Inflammatory macrophage (primary cell): ENCODE measurements at regions not wholly inside any gene's neighbourhood (a gene's known extent, or its start where the extent isn't known, plus 50 kb on each side); places are given as distances from the start of the nearest gene placed in this dataset.

Experiments used
- DNase-seq, 2 donors: peaks; one replicate each; pipeline ENCODE4 v3.0.0-alpha.2; 2020 to 2022

DNA sequence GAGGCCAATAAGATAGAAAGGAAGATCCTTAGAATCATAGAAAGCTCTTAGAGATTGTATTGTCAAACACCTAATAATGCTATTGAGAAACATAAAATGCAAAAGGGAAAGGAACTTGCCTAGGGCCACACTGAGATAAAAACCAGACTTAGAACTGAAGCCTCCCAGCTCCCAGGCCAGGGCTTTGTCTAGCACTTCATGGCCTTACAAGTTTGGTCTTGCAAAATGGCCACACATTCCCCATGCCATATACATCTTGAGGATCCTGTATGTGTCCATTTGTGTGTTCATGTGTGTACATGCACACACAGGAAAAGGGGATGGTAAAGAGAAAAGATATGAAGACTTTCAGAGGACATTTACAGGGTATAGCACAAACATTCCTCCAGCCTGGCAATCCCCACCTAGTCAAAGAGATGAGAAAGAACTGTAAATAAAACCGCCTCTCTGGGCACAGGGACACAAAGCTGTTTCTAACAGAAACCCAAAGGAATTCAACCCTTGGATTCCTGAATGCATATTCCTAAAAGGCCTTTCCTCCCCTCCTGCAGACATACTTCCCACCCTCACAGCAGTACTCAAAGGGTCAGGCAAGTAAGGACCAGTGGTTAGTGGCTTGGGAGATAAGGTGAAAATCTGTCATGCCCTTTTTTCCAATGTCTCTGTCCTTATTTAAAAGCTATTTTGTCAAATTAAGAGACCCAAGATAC is 99.7 kb upstream of the KLHL29 start:
- no peak for DNase-seq

DNA sequence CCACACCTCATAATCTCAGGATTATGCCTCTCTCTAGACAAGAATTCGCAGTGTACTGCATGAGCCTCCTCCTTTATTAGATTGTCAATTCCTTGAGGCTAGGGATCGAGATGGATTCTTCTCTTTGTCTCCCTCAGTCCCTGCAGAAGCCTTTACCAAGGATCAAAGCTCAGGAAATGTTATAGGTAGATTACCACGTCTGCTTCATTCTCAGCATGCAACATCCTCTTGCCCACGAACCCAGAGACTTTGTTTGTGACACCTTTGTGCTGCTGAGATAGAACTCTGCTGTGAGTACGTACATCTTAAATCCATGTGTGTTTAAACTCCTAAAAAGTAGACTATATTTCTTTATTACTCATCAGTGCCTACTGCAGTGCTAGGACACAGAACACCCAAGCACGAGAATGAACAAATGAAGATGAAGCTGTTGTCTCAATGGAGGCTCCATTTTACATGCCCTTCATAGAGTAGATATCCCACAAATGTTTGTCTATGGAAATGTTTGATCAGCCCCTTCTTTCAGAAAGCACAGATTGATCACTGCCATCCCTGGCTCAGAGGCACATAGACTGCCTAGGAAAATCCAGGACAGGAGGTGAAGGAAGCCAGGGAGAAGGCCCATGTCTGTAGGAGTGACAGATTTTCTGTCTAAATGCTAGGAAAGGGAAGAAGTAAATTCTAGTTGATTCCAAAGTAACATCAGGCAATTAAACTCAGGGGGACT is 98.8 kb upstream of the KLHL29 start:
- no peak for DNase-seq

DNA sequence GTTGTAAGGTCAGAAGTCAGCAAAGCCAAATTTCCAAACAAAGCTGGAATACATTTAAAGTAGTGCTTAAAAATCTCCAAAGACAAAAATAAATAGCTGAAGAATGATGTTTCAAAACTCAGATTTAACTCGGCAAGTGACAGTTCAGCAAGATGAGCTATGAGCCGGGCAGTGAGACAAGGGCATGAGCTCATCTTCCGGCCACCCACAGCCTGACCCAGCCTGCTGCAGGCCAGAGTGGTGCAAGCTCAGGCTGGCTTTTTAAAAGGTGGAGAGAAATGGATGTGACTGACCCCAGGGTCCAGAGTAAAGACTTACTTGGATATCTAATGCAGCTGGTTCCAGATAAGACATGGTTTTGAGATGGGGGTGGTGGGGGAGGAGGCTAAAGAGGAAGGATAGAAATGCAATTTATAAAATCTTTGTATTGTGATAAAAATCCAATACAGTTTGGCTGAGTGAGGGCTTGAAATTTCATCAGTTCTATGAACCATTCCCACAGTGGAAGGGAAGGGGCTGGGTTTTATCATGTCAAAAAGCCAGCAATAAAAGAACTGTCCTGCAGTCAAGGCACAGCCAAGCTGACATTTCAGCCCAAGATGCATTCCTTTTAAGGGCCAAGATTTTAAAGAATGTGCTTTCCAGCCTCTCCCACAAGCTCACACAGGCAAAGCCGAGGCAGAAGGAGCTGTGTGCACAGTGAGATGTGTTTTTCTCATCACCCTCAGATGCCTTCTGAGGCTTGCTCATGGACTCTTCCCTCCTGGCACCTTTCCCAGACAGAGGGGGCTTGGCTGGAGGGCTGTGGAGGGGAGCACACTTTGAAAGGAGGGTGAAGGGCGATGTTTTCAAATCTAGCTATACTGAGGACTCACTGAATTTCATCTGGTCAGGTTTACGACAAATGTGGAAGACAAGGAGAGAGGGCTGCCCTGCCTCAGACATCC is 97.9 kb upstream of the KLHL29 start:
- DNase-seq, result no peak

DNA sequence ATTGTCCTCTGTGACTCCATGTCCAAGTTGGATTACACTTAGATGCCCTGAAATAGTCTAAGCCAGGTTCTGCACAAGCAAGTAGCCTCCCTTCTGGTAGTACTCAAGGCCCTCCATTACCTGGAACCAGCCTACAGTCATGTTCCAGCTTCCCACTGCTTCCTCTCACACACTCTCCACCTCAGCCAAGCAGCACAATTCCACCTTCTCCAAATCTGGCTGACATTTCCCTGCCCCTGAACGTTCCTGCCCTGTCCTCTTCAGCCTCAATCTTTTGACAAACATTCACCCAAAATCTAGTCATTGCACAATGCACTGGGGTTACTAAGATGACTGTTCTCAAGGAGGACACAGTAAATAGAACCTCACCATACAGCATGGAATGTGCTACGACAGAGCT is 95.3 kb upstream of the KLHL29 start:
- no peak for DNase-seq

DNA sequence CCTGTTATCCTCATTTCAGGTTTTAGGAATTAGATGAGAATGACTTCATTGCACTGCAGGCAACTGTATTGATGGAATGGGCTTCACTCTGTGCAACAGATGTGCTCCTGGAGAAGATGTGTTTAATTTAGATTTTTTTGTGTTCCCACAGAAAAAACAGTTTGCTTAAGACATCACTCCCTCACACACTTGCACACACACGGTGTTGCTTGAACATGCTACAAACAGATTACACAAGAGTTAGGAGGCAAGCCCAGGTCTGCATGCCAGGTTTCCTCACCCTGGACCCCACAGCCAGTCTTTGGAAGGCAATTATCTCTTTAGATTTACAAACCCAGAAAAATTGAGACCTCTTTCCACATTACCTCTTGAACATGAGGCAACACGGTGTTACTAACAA is 93.7 kb upstream of the KLHL29 start:
- DNase-seq, result no peak

DNA sequence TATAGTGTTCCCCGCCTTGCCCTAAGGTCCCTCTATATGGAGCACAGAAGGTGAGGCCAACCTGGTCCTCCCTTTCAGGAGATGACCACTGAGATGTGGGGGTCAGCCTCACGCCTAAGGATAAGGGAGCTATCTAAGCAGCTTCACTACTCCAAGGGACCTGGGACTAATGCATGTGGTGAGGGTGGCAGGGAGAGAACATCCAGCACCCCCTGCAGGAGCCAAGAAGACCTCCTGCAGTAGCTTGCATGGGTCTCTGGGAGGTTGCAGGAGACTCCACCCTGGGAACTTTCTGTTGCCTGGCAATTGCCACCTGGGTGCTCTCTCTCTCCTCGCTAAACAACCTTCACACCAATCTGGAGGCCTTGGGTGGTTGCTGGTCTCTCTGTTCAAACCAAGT is 93.0 kb upstream of the KLHL29 start:
- DNase-seq, result no peak

DNA sequence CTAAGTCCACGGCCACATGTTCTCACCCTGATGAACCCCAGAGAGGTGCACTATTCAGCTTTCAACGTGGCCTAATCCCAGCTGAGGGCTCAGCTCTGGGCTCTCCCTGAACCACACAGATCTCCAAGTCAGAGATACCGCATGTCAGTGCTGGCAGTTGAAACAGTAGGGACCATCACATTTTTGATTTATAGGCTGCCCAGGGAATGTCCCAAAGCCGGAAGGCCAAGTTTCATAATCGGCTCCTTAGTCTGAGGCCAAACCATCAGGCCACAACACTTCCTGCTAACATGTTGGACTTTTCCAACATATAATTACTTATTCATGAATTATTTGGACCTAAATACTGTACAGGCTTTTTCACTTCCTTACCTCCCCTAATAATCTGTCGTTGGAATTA is 91.9 kb upstream of the KLHL29 start:
- no peak for DNase-seq

DNA sequence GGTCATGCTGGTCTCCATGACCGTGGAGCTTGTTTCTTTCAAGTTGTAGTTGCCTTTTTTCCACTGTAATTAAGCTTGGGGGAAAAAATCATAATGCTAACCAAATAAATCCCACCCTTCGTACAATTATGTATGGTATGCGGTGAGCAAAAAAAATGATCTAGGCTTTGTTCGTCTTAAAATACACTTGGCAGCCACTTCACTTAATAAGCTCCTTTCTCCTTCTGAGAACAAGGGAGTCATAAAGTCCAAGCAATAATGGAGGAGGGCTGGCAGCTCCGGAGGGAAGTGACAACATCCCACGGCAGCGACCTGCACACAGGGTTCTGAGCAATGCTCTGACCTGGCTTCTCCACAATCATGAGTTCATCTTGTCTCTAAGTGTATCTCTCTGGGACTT is 91.2 kb upstream of the KLHL29 start:
- no peak for DNase-seq

DNA sequence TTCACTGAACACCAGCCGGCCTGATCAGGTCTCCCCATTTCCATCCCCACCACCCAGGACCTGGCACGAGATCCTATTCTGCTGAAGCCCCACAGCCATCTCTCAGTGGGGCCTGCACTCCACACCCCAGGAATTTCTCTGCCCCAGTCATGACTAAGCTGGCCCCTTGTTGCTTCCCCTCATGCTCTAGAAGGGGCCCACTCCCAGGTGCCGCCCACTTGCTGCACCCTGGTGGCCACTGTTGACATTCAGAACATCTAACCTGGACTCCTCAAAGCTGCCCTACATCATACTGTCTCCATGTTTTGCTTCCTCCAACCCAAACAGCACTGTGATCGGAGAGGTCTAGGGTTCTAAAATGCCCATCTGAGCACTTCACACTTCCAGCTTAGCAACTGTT is 90.7 kb upstream of the KLHL29 start:
- DNase-seq, result no peak

DNA sequence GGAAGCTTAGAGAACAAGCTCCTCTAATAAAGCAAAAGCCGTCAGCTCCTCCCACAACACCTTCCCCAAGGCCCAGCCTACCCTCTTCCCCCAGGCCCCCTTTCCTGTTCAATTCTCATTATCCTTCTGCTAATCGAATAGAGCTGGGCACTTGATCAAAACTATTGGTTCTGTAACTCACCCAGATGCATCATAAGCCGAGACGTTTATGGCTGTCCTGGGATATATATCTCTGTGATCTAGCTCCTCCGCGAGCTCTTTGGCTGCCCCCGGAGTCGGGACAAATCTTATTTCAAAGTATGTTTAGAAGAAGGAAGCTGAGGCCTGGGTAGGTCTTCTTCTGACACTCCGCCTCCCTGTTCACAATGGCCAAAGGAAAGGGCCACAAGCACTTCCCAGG is 88.3 kb upstream of the KLHL29 start:
- no peak for DNase-seq

DNA sequence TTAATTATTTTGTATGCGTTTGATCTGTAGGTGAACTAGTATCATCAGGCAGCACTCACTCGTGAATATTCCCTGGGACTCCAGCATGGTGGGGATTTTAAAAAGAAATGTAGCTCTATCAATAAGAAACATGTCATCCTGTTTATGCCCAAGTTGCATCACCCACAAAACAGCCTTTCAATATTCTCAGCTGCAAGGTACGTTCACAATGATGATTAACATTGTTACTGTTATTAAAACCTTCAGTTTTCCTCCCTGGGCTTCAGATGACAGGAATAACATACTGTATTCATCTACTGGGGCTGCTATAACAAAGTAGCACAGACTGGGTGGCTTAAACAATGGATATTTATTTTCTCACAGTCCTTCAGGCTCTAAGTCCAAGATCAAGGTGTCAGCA is 87.9 kb upstream of the KLHL29 start:
- no peak for DNase-seq

DNA sequence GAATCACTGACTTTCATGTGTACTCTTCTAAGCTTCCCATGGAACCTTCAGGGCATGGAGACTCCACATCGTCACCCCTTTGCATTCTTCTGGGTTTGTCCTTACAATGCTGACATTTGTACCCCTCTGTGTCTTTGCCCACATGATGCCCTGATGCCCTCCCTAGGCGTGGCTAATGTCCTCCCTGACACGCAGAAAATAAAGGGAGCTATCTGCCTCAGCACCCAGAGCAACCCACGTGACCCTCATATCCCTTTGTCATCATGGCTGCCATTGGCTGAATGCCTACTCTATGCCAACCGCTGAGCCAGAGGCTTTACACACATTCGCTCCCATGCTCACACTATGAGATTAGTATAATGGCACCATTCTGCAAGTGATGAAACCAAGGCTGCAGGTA is 86.4 kb upstream of the KLHL29 start:
- no peak for DNase-seq

DNA sequence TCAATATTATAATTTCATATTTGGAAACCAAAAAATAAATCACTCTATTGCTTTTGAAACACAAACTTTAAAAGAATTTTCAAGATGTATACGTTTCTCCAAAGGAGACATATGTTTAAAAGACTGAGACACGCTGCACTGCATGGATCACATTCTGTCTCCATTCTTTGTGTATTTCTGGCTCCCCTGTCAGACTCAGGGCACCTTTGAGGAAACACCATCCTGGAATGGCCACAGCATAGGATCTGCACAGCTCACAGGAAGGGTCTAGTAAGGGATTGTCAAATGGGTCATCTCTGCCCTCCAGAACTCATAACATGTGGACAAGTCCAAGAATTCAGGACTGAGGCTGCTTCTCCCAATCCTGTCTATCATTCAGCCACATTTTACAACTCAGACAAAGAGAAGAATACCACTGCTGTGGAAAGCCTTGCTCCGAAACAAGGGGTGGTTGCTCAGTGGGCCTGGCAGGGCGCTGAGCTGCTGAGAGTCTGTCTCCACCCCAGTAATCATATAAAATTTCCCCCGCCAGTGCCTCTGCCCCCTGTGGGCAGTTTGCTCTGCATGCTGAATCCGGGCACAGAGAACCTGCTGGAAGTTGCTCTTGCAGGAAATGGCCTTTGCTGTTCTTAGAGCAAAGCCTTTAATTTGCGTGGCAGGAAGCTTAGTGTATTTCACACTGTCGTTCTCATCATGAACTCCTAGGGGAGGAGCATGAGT is 85.3 kb upstream of the KLHL29 start:
- DNase-seq, result no peak

DNA sequence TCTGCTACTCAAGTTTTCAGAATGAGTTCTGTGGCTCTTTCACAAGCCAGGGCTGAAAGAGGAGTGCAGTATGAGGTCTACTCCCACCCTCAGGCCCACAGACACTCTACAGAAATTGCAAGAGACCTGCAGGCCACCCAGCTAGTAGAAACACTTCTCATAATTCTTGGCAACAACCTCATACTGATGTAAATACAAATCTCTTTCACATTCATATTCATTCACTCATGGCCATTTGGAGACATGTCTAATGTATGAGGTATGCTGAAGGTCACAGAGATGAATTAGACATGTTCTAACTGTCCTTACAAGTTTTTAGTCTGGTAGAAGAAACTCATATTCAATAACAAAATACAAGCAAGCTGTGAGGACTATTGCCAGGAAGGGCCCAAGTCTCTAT is 83.8 kb upstream of the KLHL29 start:
- DNase-seq, result no peak

DNA sequence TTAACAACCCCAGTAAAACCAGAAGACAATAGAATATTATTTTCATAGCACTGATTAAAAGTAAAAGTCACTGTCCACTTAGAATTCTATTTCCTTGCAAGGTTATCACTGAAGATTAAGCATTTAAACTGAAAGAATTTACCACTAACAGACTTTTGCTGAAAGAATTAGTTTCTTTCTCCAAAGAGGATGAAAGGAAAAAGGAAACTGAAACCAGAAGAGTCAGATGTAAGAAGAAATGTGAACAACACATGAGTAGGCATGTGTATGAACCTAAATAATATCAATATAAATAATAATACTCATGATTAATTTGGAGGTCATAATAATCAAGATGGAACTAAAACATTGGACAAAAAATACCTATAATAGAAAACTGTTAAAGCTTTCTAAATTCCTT is 82.4 kb upstream of the KLHL29 start:
- no peak for DNase-seq

DNA sequence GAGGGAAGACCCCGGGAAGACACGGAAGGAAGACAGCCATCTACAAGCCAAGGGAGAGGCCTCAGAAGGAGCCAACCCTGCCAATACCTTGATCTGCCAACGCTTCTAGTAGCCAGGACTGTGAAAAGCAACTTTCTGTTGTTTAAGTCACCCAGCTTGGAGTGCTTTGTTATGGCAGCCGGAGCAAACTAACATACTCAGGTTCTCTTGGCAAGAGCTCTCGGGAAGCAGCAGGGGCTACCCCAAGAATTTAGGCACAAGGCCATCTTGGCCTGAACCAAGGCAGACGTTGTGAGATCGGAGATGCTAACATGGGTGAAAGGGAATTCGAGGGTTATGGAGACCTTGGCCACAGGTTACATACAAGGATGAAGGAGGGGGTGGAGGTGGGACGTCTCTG is 78.6 kb upstream of the KLHL29 start:
- no peak for DNase-seq

DNA sequence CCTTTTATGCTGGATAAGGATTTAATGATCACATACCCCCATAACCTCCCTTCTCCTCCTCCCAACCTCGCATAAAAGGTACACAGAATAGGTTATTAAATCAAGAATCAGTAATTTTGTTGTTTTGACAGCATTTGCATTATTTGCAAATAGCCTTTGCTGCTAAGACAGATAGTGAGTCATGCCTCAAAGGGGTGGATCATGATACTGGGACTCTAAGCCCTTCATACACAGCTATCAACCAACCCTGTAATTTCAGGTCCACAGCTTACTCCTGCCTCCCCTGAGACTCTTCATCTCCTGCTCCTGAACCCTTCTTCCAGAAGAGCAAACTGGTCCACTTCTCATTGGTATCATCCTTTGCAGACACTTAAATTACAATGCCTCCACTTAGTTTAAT is 73.8 kb upstream of the KLHL29 start:
- DNase-seq, result no peak

DNA sequence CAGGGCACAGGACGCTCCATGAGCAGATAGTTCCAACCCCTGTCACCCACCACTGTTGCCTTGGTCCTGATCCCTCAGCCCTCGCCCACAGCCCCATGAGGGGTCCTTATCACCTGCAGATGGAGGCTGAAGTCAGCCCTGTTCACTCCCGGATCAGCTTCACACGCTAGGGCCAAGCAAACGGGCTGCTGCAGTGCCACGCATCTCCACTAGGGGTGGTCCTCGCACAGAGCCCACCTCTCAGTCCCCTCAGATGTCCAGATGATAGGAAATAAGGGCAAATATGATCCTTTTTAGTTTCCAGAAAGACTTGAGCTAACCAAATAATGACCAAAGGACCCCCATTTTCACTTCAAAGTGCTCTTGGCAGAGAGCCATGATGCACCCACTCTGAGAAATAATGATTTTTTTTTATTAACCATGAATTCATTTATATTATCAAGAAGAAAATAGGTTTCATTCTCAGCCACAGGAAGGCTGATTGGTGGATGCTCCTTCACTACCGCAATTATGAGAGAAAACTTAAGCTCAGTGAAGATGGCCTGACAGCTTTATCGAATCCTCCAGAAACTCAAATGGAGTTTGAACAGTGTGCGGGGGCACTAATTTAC is 71.9 kb upstream of the KLHL29 start:
- no peak for DNase-seq

DNA sequence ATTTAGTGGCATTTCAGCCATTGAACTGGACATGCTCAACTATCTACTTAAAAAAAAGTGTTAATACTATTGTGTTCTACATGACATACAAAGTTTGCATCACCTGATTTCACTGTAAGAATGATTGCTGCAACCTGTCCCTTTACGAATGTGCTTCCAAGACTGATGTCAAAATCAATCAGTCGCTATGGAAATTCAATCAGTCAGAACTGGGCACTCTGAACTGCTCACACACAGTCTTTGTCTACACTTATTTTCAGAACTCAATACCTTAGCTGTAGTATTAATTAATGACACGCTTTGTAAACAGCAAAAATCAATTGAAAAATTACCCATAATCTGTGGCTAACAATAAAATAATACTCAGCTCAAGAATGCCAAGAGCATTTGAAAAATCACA is 70.3 kb upstream of the KLHL29 start:
- no peak for DNase-seq

DNA sequence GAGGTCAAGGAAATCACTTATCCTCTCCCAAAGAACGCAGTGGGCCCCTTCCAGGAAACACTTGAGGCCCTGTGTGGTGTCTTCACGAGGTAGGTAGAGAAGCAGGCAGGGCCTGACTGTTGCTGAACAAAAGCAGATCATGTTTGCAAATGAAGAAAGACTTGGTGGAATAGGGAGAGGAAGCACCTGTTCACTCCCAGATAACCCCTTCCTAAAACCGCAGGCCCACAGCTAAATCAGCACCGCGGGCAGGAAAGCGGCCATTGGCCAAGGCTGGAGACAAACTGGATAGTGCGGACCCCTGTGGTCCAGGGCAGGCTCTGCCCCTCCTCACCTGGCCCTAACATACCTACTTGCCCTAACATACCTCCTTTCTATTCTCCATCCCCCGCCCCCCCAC is 64.9 kb upstream of the KLHL29 start:
- DNase-seq, result no peak

DNA sequence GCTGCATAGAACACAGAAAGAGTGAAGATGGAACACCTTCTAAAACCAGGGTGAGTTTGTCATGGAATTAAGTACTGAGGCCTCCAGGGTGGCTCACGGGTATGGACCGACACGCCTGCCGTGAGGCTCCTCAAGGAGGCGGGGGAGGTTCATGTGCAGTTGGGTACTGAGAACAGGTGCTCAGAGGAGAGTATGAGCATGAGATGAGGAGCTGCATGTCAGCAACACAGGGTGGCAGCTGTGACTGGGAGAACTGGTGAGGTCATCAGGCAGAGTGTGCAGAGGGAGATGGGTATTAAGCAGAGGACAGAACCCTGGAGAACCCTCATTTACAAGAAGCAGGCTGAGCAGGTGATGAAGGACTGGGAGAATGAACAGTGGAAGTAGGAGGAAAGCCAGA is 63.2 kb upstream of the KLHL29 start:
- DNase-seq, result no peak

DNA sequence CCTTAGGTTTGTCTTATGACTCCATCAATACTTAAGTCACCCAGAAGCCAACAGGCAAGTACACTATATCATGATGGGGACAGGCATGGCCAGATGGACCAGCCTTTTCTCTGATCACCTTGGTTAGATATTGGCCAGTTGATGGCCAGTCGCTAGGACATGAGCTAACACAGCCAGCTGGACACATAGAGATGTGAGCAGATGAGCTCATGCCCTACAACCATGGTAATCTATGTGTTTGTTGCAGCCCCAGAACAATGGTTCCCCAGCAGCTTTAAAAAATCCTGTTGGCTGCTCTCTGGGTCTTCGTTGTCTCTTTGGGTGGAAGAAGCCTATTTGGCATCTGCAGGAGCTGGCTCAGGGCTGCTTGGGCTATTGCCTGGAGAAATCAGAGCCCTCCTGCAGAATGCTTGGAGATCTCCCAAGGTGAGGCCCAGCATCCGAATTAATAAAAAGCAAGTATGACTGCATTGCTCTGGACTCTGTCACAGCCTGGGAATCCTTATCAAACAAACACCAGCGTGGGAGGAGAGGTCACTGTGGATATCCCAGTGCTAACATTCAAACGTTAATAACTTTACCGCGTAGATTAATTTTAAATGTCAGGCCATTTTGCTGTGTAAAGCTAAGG is 62.3 kb upstream of the KLHL29 start:
- DNase-seq, result no peak
